CD4-positive, alpha-beta memory T cell (primary cell): ENCODE measurements at regions not wholly inside any gene's neighbourhood (a gene's known extent, or its start where the extent isn't known, plus 50 kb on each side); places are given as distances from the start of the nearest gene placed in this dataset. TPM values are rescaled to one million over a fixed set of nuclear protein-coding genes. Genes with fewer than 3 reads are reported as not detected.

ENCODE experiments used
- microRNA-seq: library from miRNA; unstranded; fragments of <30 nt; microRNA quantifications from one replicate; pipeline ENCODE4 v1.2.0, GENCODE V29; 2021; ENCODE audit warnings: borderline replicate concordance, borderline number of aligned reads, borderline microRNAs expressed, mixed read lengths

Small RNA genes in the stretch of these regions (microRNA-seq; reads per million reads assigned to microRNA genes)
- not detected for gene MIR4303
- gene MIR4495 = not detected
